HG03460 (cell line): ENCODE measurements at regions not wholly inside any gene's neighbourhood (a gene's known extent, or its start where the extent isn't known, plus 50 kb on each side); places are given as distances from the start of the nearest gene placed in this dataset.

Experiments used
- ATAC-seq: cut with Tn5 transposase; IDR thresholded peaks from one replicate; pipeline ENCODE4 v1.9.1; 2021; ENCODE audit not compliant: unreplicated experiment

DNA sequence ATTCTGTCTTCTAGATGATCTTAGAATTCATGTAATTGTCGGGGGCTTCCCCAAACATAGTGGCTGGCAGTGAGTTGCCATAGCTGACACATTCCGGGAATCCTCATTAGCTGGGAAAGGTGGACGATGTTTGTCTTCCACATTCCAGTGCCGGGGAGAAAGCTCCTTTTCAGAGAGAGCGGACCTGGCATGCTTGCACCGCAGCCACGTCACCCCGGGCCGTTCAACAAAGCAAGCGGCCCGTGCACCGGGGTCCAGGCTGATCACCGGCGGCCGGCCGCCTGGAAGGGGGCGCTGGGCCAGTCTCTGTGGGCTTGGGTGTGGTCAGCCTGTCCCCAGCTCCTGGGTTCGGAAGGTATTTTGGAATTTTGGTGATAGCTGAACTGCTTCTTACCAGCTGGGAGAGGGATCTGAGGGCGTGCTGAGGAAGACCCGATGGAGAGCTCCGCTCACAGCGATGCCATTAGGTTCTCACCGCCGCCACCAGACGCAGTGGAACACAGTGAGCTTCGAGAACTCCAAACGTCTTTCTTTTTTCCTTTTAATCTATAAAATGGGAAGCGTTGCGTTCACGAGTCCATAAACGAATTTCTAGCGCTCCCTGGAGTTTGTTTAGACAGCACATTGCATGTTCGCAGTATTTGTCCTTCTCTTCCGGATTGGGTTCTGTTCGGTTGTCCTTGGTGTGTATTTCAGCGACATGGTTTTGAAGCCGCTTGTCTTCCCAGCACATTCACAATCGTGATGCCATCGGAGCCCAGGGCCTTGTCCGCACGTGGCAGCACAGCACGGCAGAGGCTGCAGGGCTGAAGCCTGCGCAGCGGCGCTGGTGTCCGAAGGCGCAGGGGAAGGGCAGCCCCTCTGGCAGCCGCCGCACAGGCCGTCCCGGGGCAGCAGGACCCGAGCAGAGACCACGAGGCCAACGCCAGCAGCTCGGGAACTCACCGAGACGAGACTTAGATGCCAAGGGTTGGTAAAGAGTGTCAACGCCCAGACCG is 557.6 kb downstream of the QKI start:
- ATAC-seq, result no peak

DNA sequence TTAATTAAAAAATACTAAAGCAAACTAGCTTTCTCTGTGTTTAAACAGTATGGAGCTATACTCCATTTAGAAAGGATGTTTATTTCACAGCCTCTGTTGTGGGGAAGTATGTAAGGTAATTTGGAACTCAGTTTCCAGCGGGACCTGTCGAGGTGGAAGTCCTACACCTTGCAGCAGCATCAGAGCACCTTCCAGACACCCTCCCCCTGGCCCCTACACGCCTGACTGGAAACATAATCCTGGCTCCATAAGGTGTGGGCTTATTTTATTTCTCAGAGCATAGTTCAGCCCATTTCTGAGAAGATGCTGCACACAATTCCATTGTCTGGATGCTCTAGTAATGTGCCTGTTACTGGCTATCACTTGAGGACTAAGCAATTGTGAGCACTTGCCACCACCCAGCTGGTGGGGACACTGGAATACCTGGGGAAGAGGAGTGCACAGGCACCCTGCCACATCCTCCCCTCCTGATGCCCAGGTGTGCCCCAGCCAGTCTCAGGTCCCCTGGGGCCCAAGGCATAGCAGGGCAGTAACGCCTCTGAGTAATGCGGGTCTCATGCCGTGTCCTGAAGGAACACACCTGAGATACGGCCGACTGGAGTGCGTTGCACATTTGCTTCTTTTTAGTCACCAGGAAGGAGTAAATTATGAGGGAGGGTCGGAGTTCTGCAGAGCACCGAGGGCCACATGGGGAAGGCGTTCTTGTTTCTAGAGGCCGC is 556.5 kb downstream of the QKI start:
- no peak for ATAC-seq

- ATAC-seq, result no peak
These were observed 551.2 kb downstream of the QKI start for GRCh38 chr6:163965426-163966348.

GRCh38 chr6:163964789-163965188 is 550.3 kb downstream of the QKI start:
- ATAC-seq, result no peak

- ATAC-seq, result no peak
These were observed 548.9 kb downstream of the QKI start for GRCh38 chr6:163963205-163964120.

GRCh38 chr6:163962627-163963117 is 548.2 kb downstream of the QKI start:
- no peak for ATAC-seq

- no peak for ATAC-seq
These were observed 545.6 kb downstream of the QKI start for GRCh38 chr6:163960128-163960527.

GRCh38 chr6:163958646-163959045 is 544.1 kb downstream of the QKI start:
- ATAC-seq, result no peak

DNA sequence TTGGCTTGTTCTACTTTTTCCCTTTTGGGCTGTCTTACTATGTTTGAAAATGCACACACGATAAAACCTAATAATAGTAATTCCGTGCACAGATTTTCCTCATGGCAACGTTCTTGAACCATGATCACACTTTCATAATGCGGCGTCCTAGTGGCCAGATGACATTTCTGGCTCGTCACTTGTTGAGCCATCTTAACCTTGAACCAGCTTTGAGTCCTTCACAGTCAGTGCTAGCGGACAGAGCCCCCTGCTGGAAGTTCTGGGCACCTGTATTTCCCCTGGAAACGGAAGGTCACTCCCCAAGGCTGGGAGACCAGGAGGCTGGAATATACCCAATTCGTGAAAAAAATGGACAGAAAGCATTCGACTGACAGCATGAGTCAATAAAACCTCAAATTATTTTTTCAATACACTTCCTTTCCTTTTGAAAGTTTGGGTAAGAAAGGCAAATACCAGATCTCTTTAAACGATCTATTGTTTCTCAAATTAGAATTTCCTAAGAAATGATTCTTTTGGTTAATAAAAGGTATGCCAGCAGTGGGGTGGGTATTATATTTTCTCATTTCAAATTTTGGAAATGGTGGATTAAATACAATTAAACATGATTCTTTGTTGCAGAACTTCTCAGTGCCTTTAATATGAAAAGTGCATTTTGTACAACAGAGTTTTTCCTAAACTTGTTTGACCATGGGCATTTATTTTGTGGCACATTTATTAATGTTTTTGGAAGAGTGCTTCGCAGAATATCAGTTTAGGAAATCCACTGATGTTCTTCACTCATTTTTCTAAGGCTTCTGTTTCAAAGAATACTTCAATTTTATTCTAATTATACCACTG is 542.3 kb downstream of the QKI start:
- ATAC-seq, result peak; percentile 91

- ATAC-seq, result no peak
These were observed 541.2 kb downstream of the QKI start for GRCh38 chr6:163955756-163956155.

DNA sequence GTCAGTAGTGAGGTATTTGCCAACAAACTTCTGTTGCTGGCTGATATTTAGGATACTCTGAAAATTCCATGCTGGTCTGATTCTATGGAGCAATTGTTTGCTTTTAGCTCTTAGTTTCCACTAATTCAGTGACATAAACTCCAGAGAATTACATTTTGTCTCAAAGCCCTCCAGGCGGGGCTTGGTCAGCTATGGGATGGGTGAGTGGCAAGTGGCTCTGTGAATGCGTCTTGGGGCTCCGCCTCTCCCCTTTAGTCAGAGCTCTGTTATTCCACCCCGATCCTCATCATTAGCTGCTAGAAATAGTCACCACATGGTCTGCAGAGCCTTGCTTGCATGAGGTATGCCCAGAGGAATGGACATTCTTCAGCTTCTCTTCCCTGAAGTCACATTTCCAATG is 540.6 kb downstream of the QKI start:
- no peak for ATAC-seq

DNA sequence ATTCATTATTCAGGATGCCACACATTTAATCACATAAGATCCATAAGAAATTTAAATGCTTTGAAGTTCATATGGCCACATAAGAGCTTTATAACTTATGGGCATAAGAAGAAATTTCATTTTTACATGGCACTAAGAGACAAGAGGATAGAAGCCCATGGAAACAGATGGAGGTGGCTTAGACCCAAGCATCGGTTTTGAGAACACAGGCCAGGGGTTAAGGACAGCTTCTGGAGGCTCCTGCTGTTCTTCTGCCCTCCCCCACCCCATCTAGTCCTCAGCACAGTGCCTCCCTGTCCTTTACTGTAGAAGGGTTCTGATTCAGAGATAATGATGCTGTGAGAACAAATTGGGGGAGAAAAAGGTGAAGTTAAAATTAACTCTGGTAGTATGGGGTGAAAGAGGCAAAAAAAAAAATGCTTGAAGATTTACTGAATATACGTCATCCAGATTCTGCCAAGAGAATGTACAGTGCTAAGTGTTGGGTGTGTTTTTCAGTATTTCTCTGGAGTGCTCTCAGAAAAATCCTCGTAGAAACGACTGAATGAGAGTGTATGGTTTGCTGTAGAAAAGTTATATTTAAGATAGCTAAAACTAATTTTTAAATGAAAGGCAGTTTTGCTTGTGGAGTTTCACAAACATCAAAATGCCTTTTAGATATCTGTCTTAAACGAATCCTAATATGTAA is 539.7 kb downstream of the QKI start:
- ATAC-seq, result no peak

- no peak for ATAC-seq
These were observed 537.5 kb downstream of the QKI start for GRCh38 chr6:163952005-163952404.

DNA sequence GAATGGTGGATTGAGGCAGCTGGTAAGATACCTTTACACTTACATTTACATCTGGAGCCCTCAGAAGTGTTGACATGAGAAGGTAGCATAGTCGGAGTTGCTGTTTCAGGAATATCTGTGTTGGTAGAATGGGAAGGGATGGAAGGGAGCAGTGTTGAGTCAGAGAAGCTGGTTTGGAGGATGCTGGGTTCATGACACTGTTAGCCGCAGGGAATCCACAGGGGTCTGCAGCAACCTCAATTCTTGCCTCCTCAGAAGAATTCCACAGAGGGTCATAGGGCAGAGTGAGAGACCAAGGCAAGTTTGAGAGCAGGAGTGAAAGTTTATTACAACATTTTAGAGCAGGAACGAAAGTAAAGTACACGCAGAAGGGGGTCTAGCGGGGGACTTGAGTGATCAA is 536.8 kb downstream of the QKI start:
- no peak for ATAC-seq

DNA sequence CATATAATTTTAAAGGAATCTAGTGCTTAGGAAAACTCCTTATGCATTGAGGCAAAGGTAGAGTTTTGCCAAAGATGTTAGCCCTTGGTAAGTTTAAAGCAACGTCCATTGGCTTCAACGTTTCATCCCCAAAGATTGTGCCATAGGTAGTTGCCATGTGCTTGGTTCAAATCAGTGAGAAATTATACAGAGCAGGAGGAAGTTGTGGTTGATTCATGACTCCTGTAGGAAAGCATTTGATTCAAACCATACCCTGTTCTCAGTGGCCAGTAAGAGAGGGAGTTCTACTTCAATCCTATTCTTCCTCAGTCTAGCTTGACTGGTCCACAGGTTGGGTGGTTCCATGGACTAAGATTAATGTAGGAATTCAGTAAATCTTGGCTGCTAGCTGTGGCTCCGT is 535.6 kb downstream of the QKI start:
- ATAC-seq, result no peak

DNA sequence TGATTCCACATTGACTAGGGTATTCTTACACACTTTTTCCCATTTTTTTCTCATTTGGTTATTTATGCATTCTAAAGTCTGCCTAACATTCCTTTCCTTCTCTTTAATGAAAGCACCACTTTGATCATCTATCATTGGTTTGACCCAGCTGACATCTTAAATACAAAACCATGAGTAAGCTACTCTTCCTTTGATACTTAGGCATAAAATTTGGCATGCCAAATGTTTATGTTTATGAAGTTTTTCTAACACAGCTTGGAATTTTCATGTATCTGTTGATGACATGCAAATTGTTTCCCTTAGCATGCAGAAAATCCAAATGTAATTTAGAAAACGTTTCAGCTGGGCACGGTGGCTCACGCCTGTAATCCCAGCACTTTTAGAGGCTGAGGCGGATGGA is 534.9 kb downstream of the QKI start:
- no peak for ATAC-seq

DNA sequence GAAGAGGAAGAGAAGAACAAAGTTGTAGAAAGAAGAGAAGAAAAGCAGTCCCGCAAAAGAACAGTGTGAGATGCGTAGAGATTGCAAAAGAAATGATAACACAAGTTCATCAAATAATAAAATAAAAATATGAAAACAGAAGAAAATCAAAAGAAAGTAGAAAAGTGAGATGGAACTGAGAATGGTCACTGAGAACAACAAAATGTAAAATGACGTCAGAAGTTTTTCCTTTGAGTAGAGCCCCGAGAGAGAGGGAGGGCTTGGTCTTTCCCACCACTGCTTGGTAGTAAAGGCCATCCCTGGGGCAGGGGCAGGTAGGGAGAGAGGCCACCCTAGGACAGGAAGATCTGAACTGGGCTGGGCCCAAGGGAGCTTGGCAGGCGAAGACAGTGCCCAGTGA is 533.7 kb downstream of the QKI start:
- no peak for ATAC-seq

DNA sequence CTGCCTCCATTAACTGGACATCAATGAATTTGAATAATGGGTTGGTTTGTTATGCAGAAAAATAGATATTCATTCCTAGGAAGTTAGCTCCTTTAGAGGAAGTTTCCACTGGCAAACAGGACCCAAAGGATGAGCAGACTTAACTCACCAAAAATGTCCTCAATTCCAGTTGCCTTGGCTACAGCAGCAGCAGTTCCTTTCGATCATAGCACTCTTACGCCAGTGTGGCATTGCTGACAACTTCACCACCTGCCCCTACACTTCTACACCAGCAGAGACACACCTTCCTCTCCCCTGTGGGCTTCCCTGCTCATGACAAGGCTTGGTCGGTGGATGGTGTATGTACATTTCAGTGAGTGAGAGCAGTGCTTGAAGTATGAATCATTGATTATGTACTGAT is 532.8 kb downstream of the QKI start:
- ATAC-seq, result no peak
